HCT116 (cell line): ENCODE measurements at regions not wholly inside any gene's neighbourhood (a gene's known extent, or its start where the extent isn't known, plus 50 kb on each side); places are given as distances from the start of the nearest gene placed in this dataset.

Experiments
- ATAC-seq: fragments of 200-7000 bp; cut with Tn5 transposase; 2 replicates; pipeline ENCODE4 v1.9.1; 2020; ENCODE audit warnings: mild to moderate bottlenecking, moderate library complexity
- BruUV-seq: library from RNA; stranded (reverse); fragments of 400-500 nt; replicated peaks from 2 replicates; lab custom pipeline; 2021; lab: Mats Ljungman, UMichigan
- CTCF ChIA-PET: fragments of 300-600 bp; sonication (Branson Sonifier 250); formaldehyde crosslinking; loops from one replicate; lab custom pipeline; 2021; ENCODE audit warnings: antibody characterized with exemption; lab: Charles Lee
- POLR2A ChIA-PET: fragments of 300-600, 350-600 bp; sonication (Branson Sonifier 250); formaldehyde crosslinking; loops from one replicate; lab custom pipeline; 2021; ENCODE audit warnings: antibody characterized with exemption; lab: Charles Lee
- RAD21 ChIA-PET, 2 experiments: fragments of 300-600 bp; sonication (Branson Sonifier 250); formaldehyde crosslinking; loops; one replicate each; lab custom pipeline; 2023; ENCODE audit warnings: low total read pairs in 2 of 2; ENCODE audit not compliant: uncharacterized antibody in 2 of 2, unreplicated experiment in 2 of 2, low non-redundant PET in 1 of 2; lab: Charles Lee
- DNase-seq: peaks from one replicate; pipeline ENCODE4 v3.0.0-alpha.2; 2010; ENCODE audit warnings: low read depth, low spot score
- H2AFZ ChIP-seq: fragments of 200-600 bp; shearing (Covaris generic), sonication (generic); 2 replicates; pipeline ENCODE4 v1.6.1; 2017; ENCODE audit warnings: low read depth, mixed run types, mixed read lengths, antibody characterized with exemption, low read length; ENCODE audit not compliant: poor library complexity, severe bottlenecking
- H3K27ac ChIP-seq: 2 replicates; pipeline ENCODE4 v1.5.1; 2012; ENCODE audit warnings: low read depth, low read length
- H3K27me3 ChIP-seq: fragments of 200-600 bp; sonication (generic); 2 replicates; pipeline ENCODE4 v1.6.1; 2016; ENCODE audit warnings: mixed run types, low read length, mixed read lengths; ENCODE audit not compliant: insufficient read depth
- H3K36me3 ChIP-seq, 2 experiments: fragments of 200-500 bp in 1 of 2; fragments of 200-600 bp in 1 of 2; sonication (Bioruptor generic) in 1 of 2; sonication (generic) in 1 of 2; 2 replicates each; pipeline versions ENCODE4 v1.5.1 to v1.6.1; 2014 to 2016; ENCODE audit warnings: low read length in 2 of 2, inconsistent platforms in 1 of 2, mixed read lengths in 1 of 2, mixed run types in 1 of 2; ENCODE audit not compliant: insufficient read depth in 2 of 2, control insufficient read depth in 1 of 2
- H3K4me1 ChIP-seq, 2 experiments: fragments of 200-600 bp in 1 of 2; sonication (generic) in 1 of 2; 2 replicates each; pipeline versions ENCODE4 v1.5.1 to v1.6.1; 2012 to 2017; ENCODE audit warnings: low read length in 2 of 2, inconsistent platforms in 1 of 2, mild to moderate bottlenecking in 1 of 2, mixed read lengths in 1 of 2, mixed run types in 1 of 2, moderate library complexity in 1 of 2; ENCODE audit not compliant: insufficient read depth in 2 of 2, control insufficient read depth in 1 of 2
- H3K4me2 ChIP-seq: fragments of 200-600 bp; sonication (generic); 2 replicates; pipeline ENCODE4 v1.6.1; 2017; ENCODE audit warnings: mixed run types, low read length, mixed read lengths
- H3K4me3 ChIP-seq, 2 experiments: fragments of 200-600 bp in 1 of 2; sonication (generic) in 1 of 2; replicated peaks in 1 of 2; 2 replicates each; pipeline ENCODE4 v1.5.1; 2011 to 2016; ENCODE audit warnings: low read length in 2 of 2, control low read depth in 1 of 2, low read depth in 1 of 2, mild to moderate bottlenecking in 1 of 2, mixed read lengths in 1 of 2, mixed run types in 1 of 2
- H3K79me2 ChIP-seq: fragments of 200-600 bp; sonication (generic); 2 replicates; pipeline ENCODE4 v1.6.1; 2017; ENCODE audit warnings: mild to moderate bottlenecking, mixed run types, low read length, moderate library complexity, mixed read lengths; ENCODE audit not compliant: insufficient read depth
- H3K9ac ChIP-seq: fragments of 200-600 bp; sonication (generic); 2 replicates; pipeline ENCODE4 v1.6.1; 2016; ENCODE audit warnings: low read length, mixed read lengths
- H3K9me2 ChIP-seq: fragments of 200-600 bp; sonication (generic), shearing (Covaris generic); 2 replicates; pipeline ENCODE4 v1.6.1; 2017; ENCODE audit warnings: mixed run types, mild to moderate bottlenecking, moderate library complexity; ENCODE audit not compliant: insufficient read depth
- H3K9me3 ChIP-seq, 2 experiments: fragments of 200-500 bp in 1 of 2; fragments of 200-600 bp in 1 of 2; sonication (Bioruptor generic) in 1 of 2; sonication (generic) in 1 of 2; 2 replicates each; pipeline ENCODE4 v1.6.1; 2014 to 2017; ENCODE audit warnings: low read length in 2 of 2, mixed read lengths in 2 of 2, inconsistent platforms in 1 of 2, low read depth in 1 of 2, mild to moderate bottlenecking in 1 of 2, mixed run types in 1 of 2, moderate library complexity in 1 of 2; ENCODE audit not compliant: control insufficient read depth in 1 of 2, insufficient read depth in 1 of 2
- H4K20me1 ChIP-seq: fragments of 200-600 bp; sonication (generic), shearing (Covaris generic); 2 replicates; pipeline ENCODE4 v1.6.1; 2017; ENCODE audit warnings: mixed run types, mild to moderate bottlenecking, moderate library complexity; ENCODE audit not compliant: insufficient read depth
- ATF3 ChIP-seq: IDR thresholded peaks from 2 replicates; pipeline ENCODE4 v1.6.1; 2012
- CBX3 ChIP-seq: IDR thresholded peaks from 2 replicates; pipeline ENCODE4 v1.6.1; 2012; ENCODE audit warnings: low read depth
- CEBPB ChIP-seq: IDR thresholded peaks from 2 replicates; pipeline ENCODE4 v1.6.1; 2012; ENCODE audit warnings: low read depth
- CTCF ChIP-seq, 3 experiments: fragments of 200-600 bp in 1 of 3; sonication (generic) in 1 of 3; IDR thresholded peaks in 2 of 3; conservative IDR thresholded peaks in 1 of 3; 2 replicates each; pipeline ENCODE4 v1.5.1; 2012 to 2017; ENCODE audit warnings: low read depth in 2 of 3, low read length in 2 of 3, antibody characterized with exemption in 1 of 3, borderline replicate concordance in 1 of 3, control low read depth in 1 of 3, mild to moderate bottlenecking in 1 of 3, mixed read lengths in 1 of 3, mixed run types in 1 of 3, moderate library complexity in 1 of 3; ENCODE audit not compliant: insufficient read depth in 1 of 3
- EGR1 ChIP-seq: IDR thresholded peaks from 2 replicates; pipeline ENCODE4 v1.6.1; 2012; ENCODE audit warnings: low read depth
- FOSL1 ChIP-seq: IDR thresholded peaks from 2 replicates; pipeline ENCODE4 v1.6.1; 2012; ENCODE audit warnings: low read depth
- MAX ChIP-seq: IDR thresholded peaks from 2 replicates; pipeline ENCODE4 v1.6.1; 2012
- POLR2AphosphoS5 ChIP-seq: IDR thresholded peaks from 2 replicates; pipeline ENCODE4 v1.6.1; 2011; ENCODE audit warnings: mild to moderate bottlenecking, low read depth, low read length, moderate library complexity
- RAD21 ChIP-seq: IDR thresholded peaks from 2 replicates; pipeline ENCODE4 v1.6.1; 2012; ENCODE audit warnings: low read depth, mild to moderate bottlenecking
- SIN3A ChIP-seq: IDR thresholded peaks from 2 replicates; pipeline ENCODE4 v1.6.1; 2012; ENCODE audit warnings: low read depth
- SRF ChIP-seq: IDR thresholded peaks from 2 replicates; pipeline ENCODE4 v1.6.1; 2012; ENCODE audit warnings: low read depth
- ZBTB33 ChIP-seq: IDR thresholded peaks from 2 replicates; pipeline ENCODE4 v1.6.1; 2011; ENCODE audit warnings: mild to moderate bottlenecking, low read length, moderate library complexity; ENCODE audit not compliant: insufficient replicate concordance; ENCODE audit errors: extremely low read depth
- ZFX ChIP-seq: fragments of 450-650 bp; IDR thresholded peaks from 2 replicates; pipeline ENCODE4 v1.6.1; 2017
- intact Hi-C: fragments of 100-400 bp; cut with micrococcal nuclease; formaldehyde crosslinking; loops from 2 replicates; pipeline ENCODE4 v1.10.0; 2022

GRCh38 chr10:63901228-63901627, 380.0 kb downstream of the REEP3 start:
- RAD21 ChIA-PET: no interaction called here
- Histone ChIP-seq H3K27ac (no peak overlapping the region), H2AFZ (no peak overlapping the region), H3K4me3 (no peak overlapping the region), H4K20me1 (no peaks in the 10 kb centered on the region), H3K9me3 (no peaks in the 10 kb centered on the region), H3K36me3 (no peaks in the 10 kb centered on the region), H3K4me1 (no peaks in the 10 kb centered on the region), H3K4me2 (no peak overlapping the region), H3K9ac (no peak overlapping the region), H3K79me2 (no peaks in the 10 kb centered on the region), H3K27me3 (no peaks in the 10 kb centered on the region), H3K9me2 (no peaks in the 10 kb centered on the region)
- no peak for DNase-seq
- no TSS peak for BruUV-seq
- no peak for TF ChIP-seq CEBPB
- peak; percentile 30 to 82 (median 73); a peak in 5 of 6 replicates for TF ChIP-seq CTCF (IDR thresholded peaks at IDR 0.05 in 2 of 3, conservative IDR thresholded peaks at IDR 0.05 in 1 of 3; ENCODE audit: borderline replicate concordance in 1 of 3, insufficient read depth in 1 of 3, low read depth in 2 of 3, low read length in 2 of 3)
- TF ChIP-seq RAD21: 0 out of 2 replicates have a peak, but pooled peaks have one; percentile 18
- TF ChIP-seq EGR1: no peak
- intact Hi-C loops: no loop called here
- ATAC-seq: peak; percentile 98
- CTCF ChIA-PET: interaction anchor here (1.0 to 2.1 kb wide), 5 partner anchors 9 to 34 kb away, joined by 3 to 8 read pairs (median 4); no protein-coding TSS in a partner anchor
- POLR2A ChIA-PET: no interaction called here

- ChIA-PET CTCF (interaction anchor here (1.0 to 2.1 kb wide), 5 partner anchors 10 to 35 kb away, joined by 3 to 8 read pairs (median 4); no protein-coding TSS in a partner anchor), POLR2A (no interaction called here), RAD21 (no interaction called here)
- Histone ChIP-seq H3K4me3 (no peak overlapping the region), H3K9me3 (no peaks in the 10 kb centered on the region), H3K4me1 (no peaks in the 10 kb centered on the region), H3K27me3 (no peaks in the 10 kb centered on the region), H3K9ac (no peak overlapping the region), H3K79me2 (no peaks in the 10 kb centered on the region), H3K4me2 (no peak overlapping the region), H3K27ac (no peak overlapping the region), H2AFZ (no peak overlapping the region), H3K9me2 (no peaks in the 10 kb centered on the region), H3K36me3 (no peaks in the 10 kb centered on the region), H4K20me1 (no peaks in the 10 kb centered on the region)
- no peak for ATAC-seq
- no peak for DNase-seq
- no TSS peak for BruUV-seq
- intact Hi-C loops: no loop called here
- TF ChIP-seq ZFX (no peak), SRF (no peak), FOSL1 (no peak), POLR2AphosphoS5 (no peak), EGR1 (no peak), MAX (no peak), ZBTB33 (no peak), CEBPB (no peak), CBX3 (no peak), SIN3A (no peak), CTCF (IDR thresholded peaks at IDR 0.05 in 2 of 3, conservative IDR thresholded peaks at IDR 0.05 in 1 of 3; ENCODE audit: borderline replicate concordance in 1 of 3, insufficient read depth in 1 of 3, low read depth in 2 of 3, low read length in 2 of 3) (no peak), ATF3 (no peak)
Measured at GRCh38 chr10:63901881-63902280, 380.7 kb downstream of the REEP3 start.
